Kidney (tissue), 13 donors: ENCODE measurements at regions not wholly inside any gene's neighbourhood (a gene's known extent, or its start where the extent isn't known, plus 50 kb on each side); places are given as distances from the start of the nearest gene placed in this dataset.

Source experiments
- DNase-seq, 5 donors: peaks; one replicate each; pipeline ENCODE4 v3.0.0-alpha.2; 2013 to 2020
- FAIRE-seq: peaks from 2 replicates; lab custom pipeline; 2012; peaks lifted over from hg19 to GRCh38; lab: Jason Lieb, UNC
- H3K27ac ChIP-seq, 2 donors: one replicate each; pipeline ENCODE4 v1.7.0; 2013; ENCODE audit warnings: low read depth in 2 of 2, low read length in 2 of 2, inconsistent platforms in 1 of 2
- H3K27me3 ChIP-seq: one replicate; pipeline ENCODE4 v1.7.1; 2013; ENCODE audit warnings: low read length, inconsistent platforms; ENCODE audit not compliant: control insufficient read depth, insufficient read depth
- H3K36me3 ChIP-seq, 3 donors: one replicate each; pipeline versions ENCODE4 v1.7.0 to v1.7.1; 2013; ENCODE audit warnings: low read length in 3 of 3, control low read depth in 1 of 3, inconsistent platforms in 1 of 3; ENCODE audit not compliant: insufficient read depth in 3 of 3, control insufficient read depth in 2 of 3
- H3K4me1 ChIP-seq, 3 donors: one replicate each; pipeline versions ENCODE4 v1.7.0 to v1.7.1; 2013; ENCODE audit warnings: low read length in 3 of 3, inconsistent platforms in 1 of 3, low read depth in 1 of 3; ENCODE audit not compliant: control insufficient read depth in 2 of 3, insufficient read depth in 2 of 3
- H3K4me3 ChIP-seq, 3 donors: one replicate each; pipeline versions ENCODE4 v1.7.0 to v1.8.1; 2013; ENCODE audit warnings: low read length in 3 of 3, control low read depth in 1 of 3, inconsistent platforms in 1 of 3
- H3K9ac ChIP-seq, 3 donors: one replicate each; pipeline versions ENCODE4 v1.7.0 to v1.7.1; 2013; ENCODE audit warnings: low read length in 3 of 3, control low read depth in 1 of 3, inconsistent platforms in 1 of 3
- H3K9me3 ChIP-seq, 3 donors: one replicate each; pipeline versions ENCODE4 v1.7.0 to v1.7.1; 2013; ENCODE audit warnings: low read length in 3 of 3, control low read depth in 1 of 3, inconsistent platforms in 1 of 3; ENCODE audit not compliant: control insufficient read depth in 2 of 3, insufficient read depth in 1 of 3
- intact Hi-C: fragments of 100-400 bp; cut with DNase I; formaldehyde crosslinking; loops from one replicate; pipeline ENCODE4 v1.11.1; 2022
- TF ChIP-seq, protein P1 (sequence below): IDR thresholded peaks from 3 replicates; pipeline ENCODE4 v1.5.1; 2012; ENCODE audit warnings: mild to moderate bottlenecking, moderate library complexity, borderline replicate concordance; ENCODE audit not compliant: insufficient read depth; ENCODE audit errors: extremely low read depth
- donor health status: control.
- donor health status: control.
- donor health status: control.
- donor health status: control.
- donor health status: control.
- donor health status: DM: yes; HTN: yes; CAD: no.
- donor health status: Normal renal cell carcinoma (clear cell type).

DNA sequence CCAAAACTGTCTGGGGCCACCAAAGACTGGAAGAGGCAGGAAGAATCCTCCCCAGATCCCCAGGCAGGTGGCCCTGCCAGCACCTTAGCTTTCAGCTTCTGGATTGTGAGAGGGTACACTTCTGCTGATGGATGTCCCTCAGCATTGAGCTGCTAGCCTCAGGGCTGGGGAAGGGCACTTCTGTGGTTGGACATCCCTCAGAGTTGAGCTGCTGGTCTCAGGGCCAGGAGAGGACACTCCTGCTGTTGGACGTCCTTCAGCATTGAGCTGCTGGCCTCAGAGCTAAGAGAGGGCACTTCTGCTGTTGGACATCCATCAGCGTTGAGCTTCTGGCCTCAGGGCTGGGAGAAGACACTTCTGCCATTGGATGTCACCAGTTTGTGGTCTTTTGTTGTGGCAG, 83.8 kb upstream of the FCN1 start:
- FAIRE-seq = no peak
- peak in 1 of 5 donors; percentile 56 for DNase-seq
- no peaks in the 10 kb centered on the region for H3K27me3 ChIP-seq
- intact Hi-C loops = no loop called here
- no peak overlapping the region for H3K27ac ChIP-seq
- no peak overlapping the region for H3K4me3 ChIP-seq
- TF ChIP-seq, protein P1, sequence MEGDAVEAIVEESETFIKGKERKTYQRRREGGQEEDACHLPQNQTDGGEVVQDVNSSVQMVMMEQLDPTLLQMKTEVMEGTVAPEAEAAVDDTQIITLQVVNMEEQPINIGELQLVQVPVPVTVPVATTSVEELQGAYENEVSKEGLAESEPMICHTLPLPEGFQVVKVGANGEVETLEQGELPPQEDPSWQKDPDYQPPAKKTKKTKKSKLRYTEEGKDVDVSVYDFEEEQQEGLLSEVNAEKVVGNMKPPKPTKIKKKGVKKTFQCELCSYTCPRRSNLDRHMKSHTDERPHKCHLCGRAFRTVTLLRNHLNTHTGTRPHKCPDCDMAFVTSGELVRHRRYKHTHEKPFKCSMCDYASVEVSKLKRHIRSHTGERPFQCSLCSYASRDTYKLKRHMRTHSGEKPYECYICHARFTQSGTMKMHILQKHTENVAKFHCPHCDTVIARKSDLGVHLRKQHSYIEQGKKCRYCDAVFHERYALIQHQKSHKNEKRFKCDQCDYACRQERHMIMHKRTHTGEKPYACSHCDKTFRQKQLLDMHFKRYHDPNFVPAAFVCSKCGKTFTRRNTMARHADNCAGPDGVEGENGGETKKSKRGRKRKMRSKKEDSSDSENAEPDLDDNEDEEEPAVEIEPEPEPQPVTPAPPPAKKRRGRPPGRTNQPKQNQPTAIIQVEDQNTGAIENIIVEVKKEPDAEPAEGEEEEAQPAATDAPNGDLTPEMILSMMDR = no peak
- no peaks in the 10 kb centered on the region for H3K36me3 ChIP-seq
- H3K4me1 ChIP-seq = no peaks in the 10 kb centered on the region
- peaks cover 0 to 9% (median 0%) of the 10 kb centered on the region in 3 donors for H3K9me3 ChIP-seq
- H3K9ac ChIP-seq = no peak overlapping the region

DNA sequence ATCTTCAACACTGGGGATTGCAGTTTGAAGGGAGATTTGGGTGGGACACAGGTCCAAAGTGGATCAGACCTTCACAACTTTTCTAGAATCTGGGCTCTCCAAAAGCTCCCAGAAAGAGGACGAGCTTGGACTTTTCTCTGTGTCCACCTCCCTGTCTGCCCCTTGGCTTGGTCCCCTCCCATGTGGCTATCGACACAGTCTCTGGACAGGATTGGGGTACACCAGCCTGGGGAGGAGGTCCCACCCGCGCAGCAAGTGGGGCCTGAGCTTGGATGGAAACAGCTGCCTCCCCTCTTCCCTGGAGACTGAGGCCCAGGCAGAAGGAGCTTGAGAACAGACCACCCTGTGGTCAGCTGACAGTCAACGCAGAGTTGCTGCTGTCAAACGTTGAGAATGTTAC, 84.6 kb upstream of the FCN1 start:
- TF ChIP-seq, protein P1 = no peak
- H3K9me3 ChIP-seq = peaks cover 0 to 9% (median 0%) of the 10 kb centered on the region in 3 donors
- no peak for FAIRE-seq

DNA sequence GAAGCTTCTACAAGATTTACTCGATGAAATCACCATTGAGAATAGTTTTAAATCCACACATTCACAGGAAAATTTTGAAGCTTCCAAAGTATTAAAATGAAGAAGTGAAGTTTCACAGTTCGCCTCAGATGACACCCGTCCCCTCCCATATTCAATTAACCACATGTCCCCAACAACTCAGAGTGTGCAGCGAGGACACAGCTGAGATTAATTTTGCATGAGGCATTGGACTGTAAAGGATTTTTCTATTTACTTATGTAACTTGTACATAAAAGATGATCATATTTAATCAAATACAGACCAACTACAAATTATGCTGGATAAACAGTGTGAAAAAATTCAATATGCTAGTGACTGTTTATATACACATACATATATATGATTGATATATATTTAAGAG, 84.7 kb upstream of the OLFM1 start:
- peaks cover 0 to 9% (median 0%) of the 10 kb centered on the region in 3 donors for H3K9me3 ChIP-seq
- FAIRE-seq = no peak

More for the DNA sequence above, 84.6 kb upstream of the FCN1 start:
- no peak overlapping the region for H3K27ac ChIP-seq
- no peak overlapping the region for H3K9ac ChIP-seq
- no peaks in the 10 kb centered on the region for H3K27me3 ChIP-seq
- H3K4me3 ChIP-seq = no peak overlapping the region
- H3K36me3 ChIP-seq = no peaks in the 10 kb centered on the region
- DNase-seq = peak in 1 of 5 donors; percentile 32
- intact Hi-C loops = no loop called here
- no peaks in the 10 kb centered on the region for H3K4me1 ChIP-seq

More for the DNA sequence above, 84.7 kb upstream of the OLFM1 start:
- Histone ChIP-seq H3K27me3 (no peaks in the 10 kb centered on the region), H3K4me3 (no peak overlapping the region), H3K36me3 (no peaks in the 10 kb centered on the region), H3K9ac (no peak overlapping the region), H3K27ac (no peak overlapping the region), H3K4me1 (no peaks in the 10 kb centered on the region)
- intact Hi-C loops = no loop called here
- peak in 1 of 5 donors; percentile 0 for DNase-seq
- TF ChIP-seq, protein P1 = no peak
